Vagina (tissue), 2 donors: ENCODE measurements at regions not wholly inside any gene's neighbourhood (a gene's known extent, or its start where the extent isn't known, plus 50 kb on each side); places are given as distances from the start of the nearest gene placed in this dataset.

Source experiments
- POLR2AphosphoS5 ChIP-seq, 2 donors: sonication (generic); formaldehyde crosslinking; IDR thresholded peaks; one replicate each; pipeline ENCODE4 v1.9.0; 2017; ENCODE audit warnings: antibody characterized with exemption in 2 of 2, mild to moderate bottlenecking in 2 of 2, low read depth in 1 of 2; ENCODE audit not compliant: insufficient read depth in 1 of 2
- TF ChIP-seq, protein P1 (sequence below), 3 experiments: fragments of 450-650 bp in 2 of 3; fragments of 200-600 bp in 1 of 3; sonication (generic) in 1 of 3; IDR thresholded peaks; one replicate each; pipeline ENCODE4 v1.5.1; 2017 to 2019; ENCODE audit warnings: antibody characterized with exemption in 3 of 3, mild to moderate bottlenecking in 2 of 3, moderate library complexity in 2 of 3

- TF ChIP-seq, protein P1, sequence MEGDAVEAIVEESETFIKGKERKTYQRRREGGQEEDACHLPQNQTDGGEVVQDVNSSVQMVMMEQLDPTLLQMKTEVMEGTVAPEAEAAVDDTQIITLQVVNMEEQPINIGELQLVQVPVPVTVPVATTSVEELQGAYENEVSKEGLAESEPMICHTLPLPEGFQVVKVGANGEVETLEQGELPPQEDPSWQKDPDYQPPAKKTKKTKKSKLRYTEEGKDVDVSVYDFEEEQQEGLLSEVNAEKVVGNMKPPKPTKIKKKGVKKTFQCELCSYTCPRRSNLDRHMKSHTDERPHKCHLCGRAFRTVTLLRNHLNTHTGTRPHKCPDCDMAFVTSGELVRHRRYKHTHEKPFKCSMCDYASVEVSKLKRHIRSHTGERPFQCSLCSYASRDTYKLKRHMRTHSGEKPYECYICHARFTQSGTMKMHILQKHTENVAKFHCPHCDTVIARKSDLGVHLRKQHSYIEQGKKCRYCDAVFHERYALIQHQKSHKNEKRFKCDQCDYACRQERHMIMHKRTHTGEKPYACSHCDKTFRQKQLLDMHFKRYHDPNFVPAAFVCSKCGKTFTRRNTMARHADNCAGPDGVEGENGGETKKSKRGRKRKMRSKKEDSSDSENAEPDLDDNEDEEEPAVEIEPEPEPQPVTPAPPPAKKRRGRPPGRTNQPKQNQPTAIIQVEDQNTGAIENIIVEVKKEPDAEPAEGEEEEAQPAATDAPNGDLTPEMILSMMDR (IDR thresholded peaks at IDR 0.05), result no peak
- TF ChIP-seq POLR2AphosphoS5 (IDR thresholded peaks at IDR 0.05; ENCODE audit: insufficient read depth in 1 of 2, low read depth in 1 of 2), result no peak
These were observed 130.4 kb upstream of the PLCB4 start for GRCh38 chr20:8938532-8938931.
